GM18909 (cell line): ENCODE measurements at regions not wholly inside any gene's neighbourhood (a gene's known extent, or its start where the extent isn't known, plus 50 kb on each side); places are given as distances from the start of the nearest gene placed in this dataset.
"Not testable (repeated sequence)": the region's sequence is repeated elsewhere in the genome, so short reads cannot be mapped to it uniquely, and the experiment has no call there.

Experiments used
- ATAC-seq: cut with Tn5 transposase; IDR thresholded peaks from one replicate; pipeline ENCODE4 v1.9.1; 2021; ENCODE audit warnings: mild to moderate bottlenecking; ENCODE audit not compliant: unreplicated experiment, poor library complexity

DNA sequence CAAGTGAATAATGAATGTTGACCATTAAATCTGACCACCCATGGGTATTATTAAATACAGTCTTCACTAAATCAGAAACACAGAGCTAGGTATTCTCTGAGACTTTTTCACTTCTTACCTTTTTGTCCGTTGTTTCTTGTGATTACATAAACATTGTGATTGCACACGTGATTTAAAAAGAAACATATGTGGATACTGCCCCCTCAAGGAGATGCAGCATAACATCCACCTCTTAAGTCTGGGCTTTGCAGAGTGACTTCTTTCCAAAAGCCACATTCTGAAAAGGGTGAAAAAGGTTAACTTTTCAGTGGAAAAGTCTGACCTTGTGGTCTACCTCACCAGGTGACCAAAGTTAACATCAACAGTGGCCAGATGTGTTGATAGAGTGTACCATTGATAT lies 185.5 kb upstream of the FAR2 start:
- no peak for ATAC-seq

DNA sequence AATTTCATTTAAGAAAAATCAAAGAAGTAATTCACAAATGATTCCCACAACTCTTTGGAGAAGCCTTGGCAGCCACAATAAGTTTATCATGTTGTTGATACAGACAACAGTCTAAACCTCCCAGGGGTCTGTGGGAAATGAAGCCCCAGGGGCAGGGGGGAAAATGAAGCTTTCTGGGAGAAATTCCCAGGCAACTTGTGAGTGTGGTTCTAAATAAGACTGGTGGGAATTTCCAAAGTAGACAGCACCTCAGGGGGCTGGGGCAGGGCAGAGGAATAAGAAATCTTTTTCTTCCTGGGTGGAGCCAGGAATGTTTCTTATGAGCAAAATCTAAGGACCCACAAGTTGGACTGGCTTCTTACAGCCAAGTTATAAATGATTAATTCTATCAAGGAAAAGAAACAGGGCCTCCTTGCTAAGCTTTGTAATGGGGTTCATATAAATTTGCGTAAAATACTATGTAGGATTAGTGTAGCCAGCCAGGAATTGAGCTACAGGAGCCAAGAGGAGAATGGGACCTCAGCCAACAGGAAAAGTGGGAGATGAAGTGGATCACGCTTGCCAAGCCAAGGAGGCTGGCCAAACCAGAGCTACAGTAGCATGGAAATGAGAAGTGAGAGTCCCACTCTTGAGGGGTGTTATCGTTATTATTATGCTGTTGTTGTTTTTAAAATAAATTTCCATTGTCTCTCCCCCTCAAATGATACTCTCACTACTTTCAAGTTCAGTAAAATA lies 182.9 kb upstream of the FAR2 start:
- no peak for ATAC-seq

DNA sequence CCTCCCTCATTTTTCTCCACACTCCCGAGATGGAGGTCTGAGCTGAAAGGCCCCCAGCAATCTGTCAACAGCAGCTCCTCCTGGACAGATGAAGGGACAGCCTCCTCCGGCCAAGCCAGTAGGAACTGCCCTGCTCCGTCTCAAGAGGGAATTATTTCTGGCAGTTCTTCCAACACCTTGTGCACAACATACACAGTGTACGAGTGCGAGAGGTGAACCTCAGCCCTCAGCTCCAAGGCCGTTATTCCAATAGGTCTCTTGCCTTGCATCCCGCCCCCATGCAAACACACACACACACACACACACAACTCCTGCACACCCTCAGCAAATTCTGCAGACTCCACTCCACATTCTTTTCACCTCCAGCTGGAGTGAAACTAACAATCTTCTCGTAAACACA lies 181.7 kb upstream of the FAR2 start:
- ATAC-seq = no peak

DNA sequence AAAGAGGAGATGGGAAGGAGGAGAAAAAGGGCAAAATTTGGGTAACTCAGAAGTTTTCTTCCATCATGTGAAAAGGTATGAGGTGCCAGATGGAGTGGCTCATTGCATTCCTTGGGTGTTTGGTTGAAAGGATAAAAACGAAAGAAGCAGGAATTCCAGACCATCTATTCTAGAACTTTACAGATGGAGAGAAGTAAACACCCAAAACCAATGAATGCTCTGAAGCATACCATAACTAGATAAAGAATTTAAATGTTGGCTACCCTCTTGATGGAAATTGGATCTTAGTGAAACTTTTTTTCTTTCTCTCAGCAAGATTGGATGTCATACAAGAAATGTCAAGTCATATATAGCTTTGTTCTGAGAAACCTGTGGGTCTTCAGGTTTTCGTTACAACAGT lies 175.6 kb upstream of the FAR2 start:
- no peak for ATAC-seq

DNA sequence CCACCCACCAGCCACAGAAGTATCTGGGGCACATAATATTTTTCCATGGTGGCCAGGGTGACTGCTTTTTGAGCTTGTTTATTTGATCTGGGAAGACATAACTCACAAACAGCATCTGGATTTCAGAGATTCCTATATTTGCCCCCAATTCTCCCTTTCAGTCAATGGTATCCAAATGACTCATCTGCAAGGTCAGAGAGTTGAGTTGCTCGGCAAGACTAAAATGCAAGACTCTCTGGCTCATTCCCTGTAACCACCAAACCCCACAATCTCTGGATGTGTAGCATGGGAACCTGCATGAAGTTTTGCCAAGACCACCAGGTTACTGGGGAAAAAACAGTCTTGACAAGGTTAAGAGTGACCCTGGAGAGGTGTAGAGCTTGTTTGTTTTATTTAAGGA lies 174.9 kb upstream of the FAR2 start:
- no peak for ATAC-seq

DNA sequence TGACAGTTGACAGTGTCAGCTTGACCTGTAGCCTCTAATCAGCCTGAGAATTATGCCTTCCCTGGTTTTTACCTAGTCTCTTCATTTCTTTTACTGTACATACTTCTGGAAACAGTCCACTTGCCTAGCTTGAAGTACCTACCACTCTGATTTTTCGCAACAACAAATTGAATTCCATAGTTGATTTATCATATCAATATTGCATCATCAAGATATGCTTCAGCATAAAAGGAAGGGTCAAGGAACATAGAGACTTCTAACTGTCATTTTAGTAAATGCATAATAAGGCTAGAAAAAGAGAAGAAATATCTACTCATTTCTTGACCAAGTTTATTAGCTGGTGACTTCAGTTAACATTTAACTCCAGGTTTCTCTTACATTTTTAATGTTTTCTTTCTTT lies 174.2 kb upstream of the FAR2 start:
- no peak for ATAC-seq

DNA sequence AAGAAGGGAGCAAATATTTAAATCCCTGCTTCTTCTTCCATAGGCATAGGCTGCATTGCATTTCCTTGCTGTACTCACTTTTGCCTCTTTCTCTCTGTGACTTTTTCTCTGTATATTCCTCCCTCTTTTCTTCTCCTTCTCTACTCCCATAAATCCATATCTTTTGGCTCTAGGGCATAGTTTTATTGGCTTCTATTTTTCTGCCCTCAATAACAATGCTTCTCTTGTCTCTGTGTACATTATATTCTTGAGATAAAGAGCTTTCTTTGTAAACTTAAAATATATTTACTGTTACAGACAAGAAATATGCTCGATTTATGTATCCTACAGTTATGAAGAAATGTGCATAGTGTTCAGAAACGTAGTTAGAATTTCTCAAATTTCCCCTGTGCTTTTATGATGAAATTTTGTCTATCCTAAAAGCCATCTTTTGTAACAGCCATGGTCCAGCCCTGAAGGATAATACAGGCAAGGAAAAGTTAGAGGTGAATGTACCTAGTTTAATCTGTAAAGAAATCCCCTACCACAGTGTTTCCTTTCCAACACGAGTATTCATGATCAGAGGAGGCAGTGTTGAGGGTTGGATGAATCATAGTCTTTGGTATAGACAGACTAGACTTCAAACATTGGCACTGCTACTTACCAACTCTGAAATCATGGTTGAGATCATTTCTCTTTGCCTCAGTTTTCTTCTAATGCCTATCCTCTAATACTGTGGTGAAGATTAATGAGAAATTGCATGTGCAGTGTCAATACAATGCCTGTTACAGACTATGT lies 173.3 kb upstream of the FAR2 start:
- ATAC-seq = no peak

DNA sequence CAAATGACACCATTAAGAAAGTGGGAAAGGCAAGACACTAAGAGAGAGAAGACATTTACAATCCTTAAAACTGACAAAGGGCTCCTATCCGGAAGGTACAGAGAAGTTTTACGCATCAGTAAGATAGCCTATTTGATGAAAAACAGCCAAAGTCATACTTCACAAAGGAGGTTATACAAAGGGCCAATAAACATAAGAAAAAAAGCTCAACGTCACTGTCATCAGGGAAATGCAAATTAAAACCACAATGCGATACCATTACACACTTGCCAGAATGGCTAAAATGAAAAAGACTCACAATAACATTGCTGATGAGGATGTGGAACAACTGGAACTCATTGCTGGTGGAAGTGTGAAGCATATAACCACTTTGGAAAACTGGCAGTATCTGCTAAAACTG lies 168.6 kb upstream of the FAR2 start:
- no peak for ATAC-seq

DNA sequence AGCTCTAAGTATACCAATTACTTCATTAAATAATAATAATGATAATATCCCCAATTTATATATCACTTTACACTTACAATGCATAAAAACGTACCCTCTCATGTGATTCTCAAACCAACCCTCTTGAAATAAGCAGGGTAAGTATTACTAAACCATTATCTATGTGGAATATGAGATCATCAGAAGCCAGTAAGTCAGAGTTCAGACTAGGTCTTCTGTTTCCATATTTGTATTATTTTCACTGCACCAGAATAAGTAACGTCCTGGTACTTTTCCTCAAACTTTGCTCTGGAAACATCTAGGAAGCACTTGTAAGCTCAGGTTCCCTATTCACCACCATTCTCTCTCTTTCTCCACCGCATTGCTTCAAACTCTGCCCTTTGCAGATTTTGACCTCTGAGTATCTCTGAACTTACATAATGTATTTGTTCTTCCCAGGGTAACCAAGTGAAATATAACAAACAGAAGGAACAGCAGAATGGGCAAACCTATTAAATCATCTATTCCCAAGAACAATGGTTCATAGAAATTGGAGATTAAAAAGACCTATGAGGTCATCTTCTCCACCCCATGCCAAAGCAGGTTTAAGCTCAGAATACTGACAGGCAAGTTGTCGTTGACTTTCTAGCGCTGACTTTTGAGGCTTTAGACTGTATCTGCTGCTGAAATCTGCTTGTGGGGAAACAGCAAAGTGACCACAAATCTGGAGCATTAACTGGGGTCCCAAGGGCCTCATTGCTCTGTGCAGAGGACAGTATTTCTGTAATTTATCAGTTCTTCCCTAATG lies 161.3 kb upstream of the FAR2 start:
- ATAC-seq = no peak

DNA sequence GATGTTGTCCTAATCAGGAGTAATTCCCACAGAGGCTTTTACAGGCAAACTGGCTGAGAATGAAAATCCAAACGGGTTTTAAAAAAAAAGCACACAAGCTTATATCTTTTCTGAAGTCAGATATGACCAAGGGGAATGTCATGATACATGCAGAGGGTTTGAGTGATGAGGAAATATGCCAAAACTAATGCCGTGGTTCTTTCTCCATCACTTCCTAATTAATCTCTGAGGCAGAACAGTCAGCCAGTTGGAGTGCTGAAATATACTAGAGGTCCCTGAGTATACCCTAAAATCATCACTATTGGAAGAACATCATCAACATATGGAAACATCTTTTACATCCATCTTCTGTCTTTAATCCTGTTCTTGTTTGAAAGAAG lies 160.8 kb upstream of the FAR2 start:
- no peak for ATAC-seq

DNA sequence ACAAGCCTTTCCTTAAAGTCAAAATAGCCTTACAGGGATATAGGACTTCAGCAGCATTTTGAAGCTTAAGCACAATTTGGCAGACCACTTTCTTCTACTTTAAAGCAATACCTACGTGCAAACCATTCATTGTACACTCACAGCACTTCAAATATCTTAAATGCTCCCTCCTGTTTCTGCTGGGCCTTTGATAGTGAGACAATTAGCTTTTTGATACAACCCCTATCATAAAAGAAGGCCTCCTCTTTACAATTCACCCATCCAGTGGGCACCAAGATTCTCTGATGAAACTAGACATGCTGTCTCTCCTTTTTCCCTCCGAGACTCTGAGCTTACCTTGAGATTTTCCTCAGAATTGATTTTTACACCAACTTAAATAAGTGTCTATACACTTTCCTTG lies 157.5 kb upstream of the FAR2 start:
- ATAC-seq = no peak

DNA sequence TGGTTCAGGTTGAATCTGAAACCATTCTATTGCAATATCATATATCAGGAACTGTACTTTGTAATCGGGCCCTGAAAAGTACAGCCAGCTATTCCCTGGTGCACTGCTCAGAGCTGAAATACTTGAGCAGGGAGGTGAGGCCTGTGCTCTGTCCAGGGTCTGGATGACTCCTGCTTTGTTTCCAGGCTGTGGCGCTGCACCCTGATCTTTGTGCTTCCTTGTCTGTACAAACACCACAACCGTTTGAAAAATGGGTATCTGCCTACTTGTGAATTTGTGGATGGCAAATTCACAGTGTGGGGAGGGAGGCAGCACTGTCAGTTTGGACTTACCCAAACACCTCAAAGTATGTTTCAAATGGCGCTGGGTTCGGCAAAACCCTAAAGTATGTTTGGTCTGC lies 155.4 kb upstream of the FAR2 start:
- ATAC-seq = no peak

DNA sequence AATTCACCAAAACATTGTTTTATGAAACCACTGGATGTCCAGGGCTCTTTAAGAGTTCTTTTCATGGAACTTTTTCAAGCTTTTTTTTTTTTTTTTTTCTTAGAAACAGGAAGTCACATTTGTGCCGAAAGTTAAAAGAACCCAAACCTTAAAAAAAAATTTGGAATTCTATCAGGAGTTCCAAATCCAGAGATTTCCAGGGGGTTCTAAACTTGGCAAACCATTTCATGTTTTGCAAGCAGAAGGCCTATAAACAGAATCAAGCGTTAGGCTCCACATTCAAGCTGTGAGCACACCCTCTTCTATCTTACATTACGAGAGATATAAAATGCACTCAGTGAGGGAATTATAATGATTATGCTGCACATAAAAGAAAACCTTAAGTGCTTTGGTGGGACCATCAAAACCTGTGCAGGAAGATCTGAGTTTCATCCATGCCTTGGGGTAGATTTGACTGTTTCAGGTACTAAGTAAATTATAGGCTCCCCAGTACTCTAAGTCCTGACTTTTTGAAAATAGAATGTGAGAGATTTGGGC lies 154.8 kb upstream of the FAR2 start:
- ATAC-seq = no peak

DNA sequence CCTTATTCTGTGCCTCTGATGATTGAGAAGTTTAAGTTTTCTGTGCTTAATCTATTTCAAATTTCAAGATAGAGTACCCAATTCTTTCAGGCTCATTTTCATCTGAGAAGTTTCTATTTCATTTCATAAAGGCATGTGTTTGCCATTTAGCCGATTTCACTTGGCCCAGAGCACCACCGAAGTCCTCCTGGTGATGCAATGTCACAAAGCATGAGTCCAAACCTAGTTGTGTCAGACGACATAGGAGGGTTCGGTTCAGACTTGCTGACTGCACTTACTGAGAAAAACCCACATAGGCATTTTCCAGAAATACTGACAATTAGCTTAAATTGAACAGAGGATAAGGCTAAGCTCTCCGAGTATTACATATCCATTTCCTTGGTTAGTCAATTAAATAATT lies 152.4 kb upstream of the FAR2 start:
- no peak for ATAC-seq

DNA sequence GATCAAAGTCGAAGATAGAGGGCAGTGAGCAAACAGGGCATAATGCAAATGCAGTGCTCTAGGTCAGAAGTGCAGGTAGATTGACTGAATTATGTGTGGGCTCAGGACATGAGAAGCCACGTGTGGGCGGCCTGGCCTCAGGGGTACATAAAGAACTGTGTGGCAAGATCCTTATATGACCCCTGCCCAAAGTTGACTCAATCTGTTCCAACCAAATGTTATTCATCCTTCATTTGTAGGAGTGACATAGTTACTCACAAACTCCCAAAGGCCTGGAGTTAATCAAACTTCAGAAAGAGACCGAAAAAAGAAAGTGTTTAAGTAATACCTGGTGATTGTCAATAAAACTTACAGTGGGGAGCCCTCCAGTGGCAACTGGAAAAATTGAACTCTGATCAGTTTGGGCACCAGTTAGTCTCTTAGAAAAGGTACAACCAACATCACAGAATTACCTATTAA lies 150.4 kb upstream of the FAR2 start:
- no peak for ATAC-seq

DNA sequence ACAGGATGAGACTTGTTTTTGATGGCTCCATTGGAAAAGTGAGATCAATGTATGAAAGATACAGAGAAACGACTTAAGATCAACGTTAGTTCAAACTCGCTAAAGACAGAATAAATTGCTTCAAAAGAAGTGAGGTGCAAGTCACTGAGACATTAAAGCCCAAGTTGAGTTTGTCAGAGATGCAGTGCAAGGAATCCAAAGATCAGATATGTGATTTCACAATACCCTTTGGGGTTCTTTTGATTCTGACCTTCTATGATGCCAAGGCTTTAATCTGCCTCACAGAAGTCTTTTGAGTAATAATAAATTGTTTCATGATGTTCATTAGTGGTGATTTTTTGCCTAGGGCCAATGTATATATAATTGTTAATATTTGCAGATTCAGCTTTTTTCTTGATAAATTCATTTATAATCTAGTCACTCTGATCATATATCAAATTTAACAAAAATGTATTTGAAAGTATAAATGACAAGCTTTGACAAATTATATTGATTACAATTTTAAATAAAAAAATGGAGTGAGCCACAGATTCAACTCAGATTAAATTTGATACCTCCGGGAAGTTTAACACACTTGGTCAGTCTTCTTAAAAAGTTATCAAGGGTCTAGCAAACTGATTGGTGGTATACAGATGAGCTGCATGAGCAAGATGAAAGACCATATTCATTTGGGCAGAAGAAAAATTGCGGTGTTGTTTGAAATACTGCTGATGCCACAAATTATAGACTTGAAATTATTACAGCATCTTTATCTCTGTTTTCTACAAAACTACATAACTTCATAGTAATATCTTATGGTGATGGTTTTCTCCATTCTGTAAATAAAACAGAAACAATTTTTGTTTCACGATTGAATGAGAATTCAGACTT lies 144.8 kb upstream of the FAR2 start:
- ATAC-seq = no peak

DNA sequence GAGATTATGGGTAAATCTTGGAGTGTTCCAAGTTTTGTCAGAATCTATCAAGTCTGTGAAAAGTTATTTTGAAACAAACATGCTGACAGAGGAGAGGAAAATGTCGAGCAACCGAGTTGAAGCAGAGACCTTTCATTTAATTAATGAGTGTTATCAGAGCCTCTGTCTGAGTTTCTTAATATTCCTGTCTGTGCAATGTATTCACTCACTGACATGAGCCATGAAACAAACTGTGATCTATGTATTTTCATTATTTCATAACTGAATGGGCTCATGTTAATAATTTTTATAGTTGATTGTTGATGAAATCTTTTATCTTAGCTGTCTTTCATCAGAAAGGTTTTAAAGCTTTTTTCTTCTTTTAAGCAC lies 144.2 kb upstream of the FAR2 start:
- ATAC-seq = no peak

DNA sequence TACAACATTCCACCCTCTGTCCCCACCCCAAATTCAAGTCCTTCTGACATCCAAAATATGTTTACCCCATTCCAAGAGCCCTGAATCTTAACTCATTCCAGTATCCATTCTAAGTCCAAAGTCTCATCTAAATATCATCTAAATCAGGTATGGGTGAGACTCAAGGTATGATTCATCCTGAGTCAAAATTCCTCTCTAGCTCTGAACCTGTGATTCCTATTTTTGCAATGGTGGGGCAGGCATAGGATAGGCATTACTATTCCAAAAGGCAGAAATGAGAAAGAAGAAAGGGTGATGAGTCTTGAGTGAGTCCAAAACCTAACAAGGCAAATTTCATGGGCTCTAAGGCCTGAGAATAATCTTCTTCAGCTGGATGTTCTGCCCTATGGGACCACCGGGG lies 140.3 kb upstream of the FAR2 start:
- no peak for ATAC-seq

DNA sequence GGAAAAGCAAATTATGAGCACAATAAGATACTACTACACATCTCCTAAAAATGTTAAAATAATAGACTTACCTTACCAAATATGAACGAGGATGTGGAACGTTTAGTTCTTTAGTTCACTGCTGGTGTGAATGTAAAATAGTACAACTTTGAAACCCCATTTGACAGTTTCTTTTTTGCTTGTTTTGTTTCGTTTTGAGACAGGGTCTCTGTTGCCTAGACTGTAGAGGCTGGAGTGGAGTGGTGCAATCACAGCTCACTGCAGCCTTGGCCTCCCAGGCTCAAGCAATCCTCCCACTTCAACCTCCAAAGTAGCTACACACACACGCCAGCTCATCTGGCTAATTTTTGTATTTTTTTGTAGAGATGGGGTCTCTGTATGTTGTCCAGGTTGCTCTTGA lies 136.4 kb upstream of the FAR2 start:
- no peak for ATAC-seq

DNA sequence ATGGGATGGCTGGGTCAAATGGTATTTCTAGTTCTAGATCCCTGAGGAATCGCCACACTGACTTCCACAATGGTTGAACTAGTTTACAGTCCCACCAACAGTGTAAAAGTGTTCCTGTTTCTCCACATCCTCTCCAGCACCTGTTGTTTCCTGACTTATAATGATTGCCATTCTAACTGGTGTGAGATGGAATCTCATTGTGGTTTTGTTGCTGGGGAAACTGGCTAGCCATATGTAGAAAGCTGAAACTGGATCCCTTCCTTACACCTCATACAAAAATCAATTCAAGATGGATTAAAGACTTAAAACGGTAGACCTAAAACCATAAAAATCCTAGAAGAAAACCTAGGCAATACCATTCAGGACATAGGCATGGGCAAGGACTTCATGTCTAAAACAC lies 131.5 kb upstream of the FAR2 start:
- ATAC-seq = not testable (repeated sequence)
